H1 (cell line): ENCODE measurements at regions not wholly inside any gene's neighbourhood (a gene's known extent, or its start where the extent isn't known, plus 50 kb on each side); places are given as distances from the start of the nearest gene placed in this dataset.

ENCODE experiments used
- CTCF ChIA-PET: fragments of 300-600 bp; sonication (Branson Sonifier 250); formaldehyde crosslinking; loops from one replicate; lab custom pipeline; 2021; ENCODE audit not compliant: partially characterized antibody; lab: Charles Lee
- POLR2A ChIA-PET: fragments of 300-600 bp; sonication (Branson Sonifier 250); formaldehyde crosslinking; loops from one replicate; lab custom pipeline; 2021; ENCODE audit warnings: inconsistent platforms; ENCODE audit not compliant: partially characterized antibody; lab: Charles Lee
- DNase-seq, 2 experiments: peaks; one replicate each; pipeline versions ENCODE4 v3.0.0 to v3.0.0-alpha.2; 2010 to 2022; ENCODE audit warnings: low spot score in 2 of 2, low read depth in 1 of 2, mixed read lengths in 1 of 2
- FAIRE-seq: peaks from 2 replicates; lab custom pipeline; 2011; peaks lifted over from hg19 to GRCh38; lab: Jason Lieb, UNC
- H2AFZ ChIP-seq: 2 replicates; pipeline ENCODE4 v1.8.1; 2012; ENCODE audit warnings: low read length, inconsistent platforms
- H2AK5ac ChIP-seq: 2 replicates; pipeline ENCODE4 v1.6.1; 2013; ENCODE audit warnings: low read depth, low read length
- H2BK120ac ChIP-seq: replicated peaks from 2 replicates; pipeline ENCODE3; 2013; ENCODE audit warnings: low read depth, low read length, inconsistent platforms
- H2BK12ac ChIP-seq: 2 replicates; pipeline ENCODE4 v1.6.1; 2013; ENCODE audit warnings: low read depth, low read length
- H2BK15ac ChIP-seq: 2 replicates; pipeline ENCODE4 v1.6.1; 2013; ENCODE audit warnings: low read length
- H2BK20ac ChIP-seq: 2 replicates; pipeline ENCODE4 v1.6.1; 2013; ENCODE audit warnings: low read length
- H2BK5ac ChIP-seq: 2 replicates; pipeline ENCODE4 v1.6.1; 2013; ENCODE audit warnings: low read depth, low read length
- H3K14ac ChIP-seq: 2 replicates; pipeline ENCODE4 v1.6.1; 2013; ENCODE audit warnings: inconsistent platforms; ENCODE audit not compliant: insufficient read length
- H3K18ac ChIP-seq: 2 replicates; pipeline ENCODE4 v1.6.1; 2013; ENCODE audit warnings: low read length; ENCODE audit errors: extremely low read depth
- H3K23ac ChIP-seq: 2 replicates; pipeline ENCODE4 v1.6.1; 2013; ENCODE audit warnings: inconsistent platforms; ENCODE audit not compliant: insufficient read length
- H3K23me2 ChIP-seq: 2 replicates; pipeline ENCODE4 v1.6.1; 2013; ENCODE audit warnings: low read depth, low read length
- H3K27ac ChIP-seq: 2 replicates; pipeline ENCODE4 v1.6.1; 2011; ENCODE audit warnings: low read depth, low read length, inconsistent platforms
- H3K27me3 ChIP-seq, 4 experiments: replicated peaks in 1 of 4; 1 replicate in 1 of 4; 2 replicates in 3 of 4; pipeline versions ENCODE4 v1.6.1 to v1.8.1; 2011 to 2013; ENCODE audit warnings: low read length in 3 of 4, mild to moderate bottlenecking in 3 of 4, inconsistent platforms in 2 of 4, mixed read lengths in 2 of 4, moderate library complexity in 1 of 4; ENCODE audit not compliant: control insufficient read depth in 3 of 4, insufficient read depth in 3 of 4; ENCODE audit errors: extremely low read depth in 1 of 4
- H3K36me3 ChIP-seq, 4 experiments: 2 replicates each; pipeline versions ENCODE4 v1.6.1 to v1.8.1; 2011 to 2013; ENCODE audit warnings: mild to moderate bottlenecking in 4 of 4, low read length in 3 of 4, moderate library complexity in 2 of 4, control low read depth in 1 of 4, inconsistent platforms in 1 of 4; ENCODE audit not compliant: insufficient read depth in 4 of 4, control insufficient read depth in 2 of 4
- H3K4ac ChIP-seq: replicated peaks from 2 replicates; pipeline ENCODE3; 2013; ENCODE audit warnings: low read length, low read depth, mixed read lengths, inconsistent platforms; ENCODE audit not compliant: insufficient read length
- H3K4me1 ChIP-seq, 4 experiments: replicated peaks in 1 of 4; 1 replicate in 1 of 4; 2 replicates in 3 of 4; pipeline versions ENCODE4 v1.6.1 to v1.8.1; 2011 to 2013; ENCODE audit warnings: low read length in 3 of 4, inconsistent platforms in 2 of 4, mixed read lengths in 1 of 4; ENCODE audit not compliant: insufficient read depth in 4 of 4, control insufficient read depth in 3 of 4
- H3K4me2 ChIP-seq, 2 experiments: 2 replicates each; pipeline versions ENCODE4 v1.6.1 to v1.8.1; 2011 to 2013; ENCODE audit warnings: low read depth in 2 of 2, low read length in 2 of 2, control low read depth in 1 of 2, inconsistent platforms in 1 of 2, mild to moderate bottlenecking in 1 of 2; ENCODE audit not compliant: insufficient read depth in 1 of 2
- H3K4me3 ChIP-seq, 4 experiments: fragments of 200-600, 300-600 bp in 1 of 4; sonication (generic), shearing (Covaris generic), sonication (Bioruptor Twin) in 1 of 4; 2 replicates each; pipeline versions ENCODE4 v1.5.1 to v1.8.1; 2011 to 2016; ENCODE audit warnings: low read length in 4 of 4, low read depth in 3 of 4, control low read depth in 2 of 4, inconsistent platforms in 2 of 4, mild to moderate bottlenecking in 2 of 4, mixed read lengths in 1 of 4, moderate library complexity in 1 of 4; ENCODE audit not compliant: insufficient read depth in 2 of 4; ENCODE audit errors: extremely low read depth in 1 of 4
- H3K56ac ChIP-seq: replicated peaks from 2 replicates; pipeline ENCODE3; 2013; ENCODE audit warnings: low read depth, mild to moderate bottlenecking, mixed read lengths, low read length, inconsistent platforms; ENCODE audit not compliant: insufficient read length
- H3K79me1 ChIP-seq: 2 replicates; pipeline ENCODE4 v1.6.1; 2013; ENCODE audit warnings: low read depth, low read length, control low read depth
- H3K79me2 ChIP-seq, 2 experiments: 2 replicates each; pipeline versions ENCODE4 v1.6.1 to v1.8.1; 2012 to 2013; ENCODE audit warnings: low read length in 2 of 2, mild to moderate bottlenecking in 2 of 2, inconsistent platforms in 1 of 2; ENCODE audit not compliant: insufficient read depth in 2 of 2, control insufficient read depth in 1 of 2
- H3K9ac ChIP-seq, 4 experiments: replicated peaks in 1 of 4; 1 replicate in 1 of 4; 2 replicates in 3 of 4; pipeline versions ENCODE4 v1.6.1 to v1.8.1; 2011 to 2013; ENCODE audit warnings: low read depth in 3 of 4, low read length in 3 of 4, control low read depth in 2 of 4, mild to moderate bottlenecking in 2 of 4, moderate library complexity in 2 of 4, inconsistent platforms in 1 of 4; ENCODE audit errors: extremely low read depth in 1 of 4
- H3K9me3 ChIP-seq, 2 experiments: 2 replicates each; pipeline versions ENCODE4 v1.6.1 to v1.8.1; 2012 to 2013; ENCODE audit warnings: mild to moderate bottlenecking in 2 of 2, moderate library complexity in 2 of 2, control low read depth in 1 of 2, inconsistent platforms in 1 of 2, low read depth in 1 of 2, low read length in 1 of 2, mixed read lengths in 1 of 2; ENCODE audit not compliant: insufficient read depth in 2 of 2
- H4K20me1 ChIP-seq, 2 experiments: replicated peaks in 1 of 2; 2 replicates each; pipeline versions ENCODE3 to v1.8.1; 2011 to 2013; ENCODE audit warnings: inconsistent platforms in 2 of 2, low read length in 2 of 2, mild to moderate bottlenecking in 1 of 2; ENCODE audit not compliant: insufficient read depth in 2 of 2, control insufficient read depth in 1 of 2
- H4K5ac ChIP-seq: 2 replicates; pipeline ENCODE4 v1.6.1; 2013; ENCODE audit warnings: low read length, low read depth, mixed read lengths, inconsistent platforms; ENCODE audit not compliant: insufficient read length
- H4K8ac ChIP-seq: 2 replicates; pipeline ENCODE4 v1.8.0; 2013; ENCODE audit warnings: mild to moderate bottlenecking, moderate library complexity, low read length, inconsistent platforms; ENCODE audit not compliant: insufficient read depth; ENCODE audit errors: extremely low read depth
- H4K91ac ChIP-seq: replicated peaks from 2 replicates; pipeline ENCODE3; 2013; ENCODE audit warnings: low read length, mixed read lengths, inconsistent platforms; ENCODE audit not compliant: insufficient read length
- NRF1 ChIP-seq: IDR thresholded peaks from 2 replicates; pipeline ENCODE4 v1.6.1; 2011; ENCODE audit warnings: mild to moderate bottlenecking, low read depth, low read length, improper control_type of control experiment
- SIN3A ChIP-seq, 2 experiments: IDR thresholded peaks in 1 of 2; conservative IDR thresholded peaks in 1 of 2; 2 replicates each; pipeline ENCODE4 v1.6.1; 2011 to 2012; ENCODE audit warnings: low read length in 2 of 2, improper control_type of control experiment in 1 of 2, low read depth in 1 of 2, mild to moderate bottlenecking in 1 of 2
- WGBS, 2 experiments: shearing (Covaris generic) in 1 of 2; methylation state at CpG; one replicate each; pipeline versions ENCODE4 v1.1.6 to v1.1.7; 2013 to 2015; ENCODE audit warnings: low lambda C conversion rate in 2 of 2, mixed read lengths in 2 of 2, inconsistent platforms in 1 of 2, low coverage in 1 of 2, missing lambda C conversion rate in 1 of 2; ENCODE audit not compliant: insufficient replicate concordance in 2 of 2, insufficient coverage in 1 of 2, insufficient read length in 1 of 2; ENCODE audit errors: extremely low coverage in 1 of 2, missing lambda C conversion rate in 1 of 2; 5-methylcytosine and 5-hydroxymethylcytosine counted together

- Histone ChIP-seq H3K18ac (no peak overlapping the region; the same call in 1 of the 2 replicates), H4K5ac (no peak overlapping the region), H3K27ac (peak overlapping the region; percentile 42; the same call in 1 of the 2 replicates), H4K8ac (no peak overlapping the region), H3K4me1 (peaks cover 2 to 34% (median 24%) of the 10 kb centered on the region in 4 experiments; a peak in 6 of 7 replicates), H3K14ac (no peak overlapping the region), H3K56ac (peak overlapping the region; percentile 17), H4K20me1 (no peaks in the 10 kb centered on the region), H3K23ac (no peak overlapping the region), H3K4me2 (peak overlapping the region; percentile 79 to 97), H3K4me3 (peak overlapping the region in 2 of 4 experiments; percentile 86 to 94; a peak in 3 of 8 replicates), H3K79me1 (peaks cover under 1% of the 10 kb centered on the region; the same call in 1 of the 2 replicates), H3K79me2 (peaks cover 19 to 66% of the 10 kb centered on the region in 2 experiments), H3K36me3 (peaks cover 0 to 5% (median 0%) of the 10 kb centered on the region in 4 experiments; a peak in 1 of 8 replicates), H3K27me3 (no peaks in the 10 kb centered on the region; a peak in 1 of 7 replicates), H2AK5ac (no peak overlapping the region), H2BK20ac (no peak overlapping the region), H3K4ac (no peak overlapping the region), H2BK5ac (peak overlapping the region; percentile 75), H4K91ac (no peak overlapping the region), H2BK15ac (no peak overlapping the region), H3K23me2 (peaks cover 2% of the 10 kb centered on the region), H3K9me3 (no peaks in the 10 kb centered on the region), H3K9ac (peak overlapping the region in 2 of 4 experiments; percentile 20 to 30; a peak in 2 of 7 replicates), H2AFZ (no peak overlapping the region), H2BK120ac (peak overlapping the region; percentile 30), H2BK12ac (no peak overlapping the region; the same call in 1 of the 2 replicates)
- no peak for DNase-seq
- CTCF ChIA-PET: no interaction called here
- TF ChIP-seq SIN3A (conservative IDR thresholded peaks at IDR 0.05 in 1 of 2, IDR thresholded peaks at IDR 0.05 in 1 of 2; ENCODE audit: low read depth in 1 of 2, low read length in 2 of 2) (peak; percentile 43 to 62; a peak in 1 of 4 replicates), NRF1 (no peak)
- WGBS, 2 experiments: 16% methylated on average over 5 of the region's 5 CpGs; no CpG with 5 or more reads in 1 of the 2 experiments
- FAIRE-seq: no peak
- POLR2A ChIA-PET: interaction anchor here (1.0 kb wide), 1 partner anchor 10 kb away, joined by 4 read pairs; no protein-coding TSS in a partner anchor
Observed at GRCh38 chr14:89616852-89617341, 199.9 kb upstream of the FOXN3 start.
